K562 (cell line): ENCODE measurements at regions not wholly inside any gene's neighbourhood (a gene's known extent, or its start where the extent isn't known, plus 50 kb on each side); places are given as distances from the start of the nearest gene placed in this dataset.

Source experiments
- ATAC-seq: fragments of 200-7000 bp; cut with Tn5 transposase; 3 replicates; pipeline ENCODE4 v1.9.1; 2020; ENCODE audit warnings: moderate library complexity
- BruUV-seq: library from RNA; stranded (reverse); fragments of 400-500 nt; replicated peaks from 2 replicates; lab custom pipeline; 2021; lab: Mats Ljungman, UMichigan
- CTCF ChIA-PET: fragments of 300-600 bp; formaldehyde crosslinking; extraction: SDS; loops from one replicate; lab custom pipeline; 2021; ENCODE audit warnings: low intra/inter-chr PET ratio; lab: Yijun Ruan, JAX
- POLR2A ChIA-PET: fragments of 300-600, 350-650 bp; sonication (Branson Sonifier 250); formaldehyde crosslinking; extraction: SDS; loops from one replicate; lab custom pipeline; 2021; ENCODE audit warnings: antibody characterized with exemption, inconsistent platforms; lab: Yijun Ruan, JAX
- DNase-seq, 4 experiments: peaks; one replicate each; pipeline versions ENCODE4 v3.0.0 to v3.0.0-alpha.2; 2011 to 2018; ENCODE audit warnings: low spot score in 3 of 4, mixed read lengths in 3 of 4; ENCODE audit errors: extremely low read depth in 1 of 4
- FAIRE-seq: peaks from 2 replicates; lab custom pipeline; 2011; peaks lifted over from hg19 to GRCh38; lab: Jason Lieb, UNC
- H2AFZ ChIP-seq: 2 replicates; pipeline ENCODE4 v1.6.0; 2011; ENCODE audit warnings: low read depth, low read length, control low read depth, inconsistent platforms
- H3K27ac ChIP-seq: fragments of 200-600 bp; 3 replicates; pipeline ENCODE4 v1.8.0; 2011; ENCODE audit warnings: low read depth, mild to moderate bottlenecking, control low read depth, inconsistent platforms, low read length, moderate library complexity, mixed read lengths; ENCODE audit errors: extremely low read depth
- H3K27me3 ChIP-seq, 2 experiments: fragments of 300-600 bp in 1 of 2; 2 replicates in 1 of 2; 3 replicates in 1 of 2; pipeline versions ENCODE4 v1.6.0 to v1.8.0; 2011; ENCODE audit warnings: inconsistent platforms in 2 of 2, low read length in 2 of 2, mild to moderate bottlenecking in 1 of 2, mixed read lengths in 1 of 2, moderate library complexity in 1 of 2; ENCODE audit not compliant: control insufficient read depth in 2 of 2, insufficient read depth in 2 of 2
- H3K36me3 ChIP-seq: fragments of 300-600 bp; 3 replicates; pipeline ENCODE4 v1.8.0; 2011; ENCODE audit warnings: mild to moderate bottlenecking, low read length, inconsistent platforms; ENCODE audit not compliant: control insufficient read depth, insufficient read depth
- H3K4me1 ChIP-seq, 2 experiments: fragments of 200-600 bp in 1 of 2; replicated peaks in 1 of 2; 2 replicates in 1 of 2; 3 replicates in 1 of 2; pipeline versions ENCODE4 v1.5.1 to v1.8.0; 2011; ENCODE audit warnings: inconsistent platforms in 2 of 2, low read length in 2 of 2, mild to moderate bottlenecking in 1 of 2, mixed read lengths in 1 of 2, moderate library complexity in 1 of 2; ENCODE audit not compliant: control insufficient read depth in 2 of 2, insufficient read depth in 2 of 2
- H3K4me2 ChIP-seq: 2 replicates; pipeline ENCODE4 v1.6.1; 2011; ENCODE audit warnings: low read length, control low read depth, inconsistent platforms, mixed read lengths; ENCODE audit not compliant: insufficient read depth
- H3K4me3 ChIP-seq: fragments of 200-600 bp; sonication (generic), shearing (Covaris generic); 2 replicates; pipeline ENCODE4 v1.5.1; 2016; ENCODE audit warnings: control low read depth, inconsistent platforms
- H3K79me2 ChIP-seq: fragments of 200-600 bp; 3 replicates; pipeline ENCODE4 v1.8.0; 2011; ENCODE audit warnings: low read length, inconsistent platforms; ENCODE audit not compliant: control insufficient read depth, insufficient read depth
- H3K9ac ChIP-seq, 2 experiments: 2 replicates each; pipeline versions ENCODE4 v1.6.0 to v1.6.1; 2011; ENCODE audit warnings: low read depth in 2 of 2, low read length in 2 of 2, control low read depth in 1 of 2, inconsistent platforms in 1 of 2, mild to moderate bottlenecking in 1 of 2, mixed read lengths in 1 of 2; ENCODE audit not compliant: insufficient read depth in 1 of 2
- H3K9me1 ChIP-seq: one replicate; pipeline ENCODE4 v1.6.0; 2011; ENCODE audit warnings: inconsistent platforms, mild to moderate bottlenecking, low read length, moderate library complexity; ENCODE audit not compliant: control insufficient read depth, insufficient read depth
- H3K9me3 ChIP-seq: replicated peaks from 2 replicates; pipeline ENCODE4 v1.5.1; 2011; ENCODE audit warnings: low read depth, low read length, inconsistent platforms; ENCODE audit not compliant: control insufficient read depth, insufficient read depth
- H4K20me1 ChIP-seq: replicated peaks from 2 replicates; pipeline ENCODE4 v1.6.1; 2011; ENCODE audit warnings: low read length, inconsistent platforms, mixed read lengths; ENCODE audit not compliant: control insufficient read depth, insufficient read depth
- CHAMP1 ChIP-seq: fragments of 450-650 bp; IDR thresholded peaks from 2 replicates; pipeline ENCODE4 v1.6.1; 2016; ENCODE audit warnings: mild to moderate bottlenecking
- E2F1 ChIP-seq: sonication (generic); formaldehyde crosslinking; IDR thresholded peaks from 2 replicates; pipeline ENCODE4 v1.8.1; 2023; ENCODE audit warnings: mild to moderate bottlenecking, missing genetic modification reagents, moderate library complexity
- FOXJ2 ChIP-seq: fragments of 200-800 bp; sonication (Bioruptor generic); IDR thresholded peaks from 2 replicates; pipeline ENCODE4 v1.6.1; 2016; ENCODE audit warnings: missing genetic modification characterization, missing compliant biosample characterization
- JUN ChIP-seq, 2 experiments: sonication (generic) in 1 of 2; formaldehyde crosslinking in 1 of 2; IDR thresholded peaks; 2 replicates each; pipeline versions ENCODE4 v1.6.1 to v1.8.0; 2012 to 2022; ENCODE audit warnings: borderline replicate concordance in 2 of 2, mild to moderate bottlenecking in 2 of 2, improper control_type of control experiment in 1 of 2, low read depth in 1 of 2, low read length in 1 of 2, missing genetic modification reagents in 1 of 2
- RFX5 ChIP-seq: IDR thresholded peaks from 2 replicates; pipeline ENCODE4 v1.6.1; 2011; ENCODE audit warnings: low read depth, mild to moderate bottlenecking, improper control_type of control experiment, low read length
- SOX6 ChIP-seq: fragments of 450-650 bp; IDR thresholded peaks from 2 replicates; pipeline ENCODE4 v1.6.1; 2014; ENCODE audit warnings: mild to moderate bottlenecking
- STAT6 ChIP-seq: sonication (generic); formaldehyde crosslinking; IDR thresholded peaks from 2 replicates; pipeline ENCODE4 v1.8.1; 2023; ENCODE audit warnings: mild to moderate bottlenecking, missing genetic modification reagents
- TCF7L2 ChIP-seq: fragments of 150-350 bp; IDR thresholded peaks from 2 replicates; pipeline ENCODE4 v1.6.1; 2016; ENCODE audit warnings: low read depth, mild to moderate bottlenecking, low read length, moderate library complexity
- TOE1 ChIP-seq, 2 experiments: fragments of 450-650 bp in 1 of 2; sonication (generic) in 1 of 2; formaldehyde crosslinking in 1 of 2; IDR thresholded peaks; 2 replicates each; pipeline versions ENCODE4 v1.7.1 to v1.8.0; 2016 to 2022; ENCODE audit warnings: borderline replicate concordance in 2 of 2, mild to moderate bottlenecking in 2 of 2, antibody characterized with exemption in 1 of 2, inconsistent platforms in 1 of 2, low read depth in 1 of 2, missing genetic modification reagents in 1 of 2, moderate library complexity in 1 of 2
- ZBTB43 ChIP-seq: sonication (generic); formaldehyde crosslinking; IDR thresholded peaks from 2 replicates; pipeline ENCODE4 v1.8.0; 2023; ENCODE audit warnings: mild to moderate bottlenecking, missing genetic modification reagents
- ZNF175 ChIP-seq: fragments of 200-800 bp; sonication (Bioruptor generic); IDR thresholded peaks from 2 replicates; pipeline ENCODE4 v1.6.1; 2016; ENCODE audit warnings: low read depth, mild to moderate bottlenecking, missing genetic modification characterization, missing compliant biosample characterization
- ZNF184 ChIP-seq: sonication (generic); formaldehyde crosslinking; IDR thresholded peaks from 2 replicates; pipeline ENCODE4 v1.5.0; 2020; ENCODE audit warnings: missing genetic modification reagents
- ZNF253 ChIP-seq: fragments of 250-450 bp; sonication (Bioruptor Pico); conservative IDR thresholded peaks from 2 replicates; pipeline ENCODE4 v1.6.1; 2021; ENCODE audit warnings: mild to moderate bottlenecking
- ZNF77 ChIP-seq: fragments of 250-450 bp; sonication (Bioruptor Pico); IDR thresholded peaks from 2 replicates; pipeline ENCODE4 v1.5.0; 2020
- ZNF785 ChIP-seq: fragments of 250-450 bp; sonication (Bioruptor Pico); IDR thresholded peaks from 2 replicates; pipeline ENCODE4 v1.4.0; 2020; ENCODE audit warnings: mild to moderate bottlenecking
- WGBS: fragments of 100-300 bp; shearing (Covaris generic); methylation state at CpG from one replicate; pipeline ENCODE4 v1.1.6; 2016; ENCODE audit warnings: low coverage, mixed read lengths; ENCODE audit not compliant: insufficient coverage; ENCODE audit errors: missing lambda C conversion rate; 5-methylcytosine and 5-hydroxymethylcytosine counted together
- in situ Hi-C: fragments of 300-500 bp; cut with MboI; formaldehyde crosslinking; loops from 4 replicates; pipeline ENCODE4 v1.15.0; 2018; ENCODE audit warnings: inconsistent platforms, mixed read lengths
- intact Hi-C: fragments of 100-400 bp; cut with micrococcal nuclease; formaldehyde crosslinking; loops from 2 replicates; pipeline ENCODE4 v1.14.2; 2022

GRCh38 chr1:214193691-214194090 is 87.3 kb upstream of the SMYD2 start (continued):
- no peak for TF ChIP-seq STAT6 (CRISPR knock-in tag)
- no peak for TF ChIP-seq ZNF785 (CRISPR knock-in tag)
- no peak for TF ChIP-seq ZNF77
- TF ChIP-seq ZNF253, result no peak
- TF ChIP-seq JUN (IDR thresholded peaks at IDR 0.05; ENCODE audit: borderline replicate concordance, low read depth, low read length), result no peak
- TF ChIP-seq JUN (CRISPR knock-in tag; IDR thresholded peaks at IDR 0.05; ENCODE audit: borderline replicate concordance), result no peak
- no peak for TF ChIP-seq ZNF175 (CRISPR knock-in tag)
- no peak for TF ChIP-seq ZNF184
- no peak for TF ChIP-seq TCF7L2

GRCh38 chr1:214198571-214198970 is 82.4 kb upstream of the SMYD2 start:
- Histone ChIP-seq H3K36me3 (no peaks in the 10 kb centered on the region), H3K27ac (no peak overlapping the region), H3K9me1 (no peaks in the 10 kb centered on the region), H3K27me3 (no peaks in the 10 kb centered on the region; a peak in 2 of 5 replicates), H4K20me1 (no peaks in the 10 kb centered on the region), H3K9ac (no peak overlapping the region), H3K4me1 (no peaks in the 10 kb centered on the region), H2AFZ (no peak overlapping the region), H3K4me2 (no peak overlapping the region), H3K79me2 (no peaks in the 10 kb centered on the region), H3K9me3 (no peaks in the 10 kb centered on the region), H3K4me3 (no peak overlapping the region)
- WGBS, result 0% methylated on average over 1 of the region's 1 CpG
- in situ Hi-C loops, result no loop called here
- FAIRE-seq, result no peak
- no TSS peak for BruUV-seq
- ATAC-seq, result no peak
- ChIA-PET POLR2A (no interaction called here), CTCF (no interaction called here)
- intact Hi-C loops, result no loop called here
- no peak for DNase-seq
- TF ChIP-seq RFX5 (no peak), TOE1 (IDR thresholded peaks at IDR 0.05; ENCODE audit: borderline replicate concordance) (no peak), TOE1 (CRISPR knock-in tag; IDR thresholded peaks at IDR 0.05; ENCODE audit: borderline replicate concordance, low read depth) (no peak), ZBTB43 (CRISPR knock-in tag) (no peak), FOXJ2 (tag) (no peak), CHAMP1 (no peak), SOX6 (no peak), E2F1 (CRISPR knock-in tag) (no peak)
